ENCODE measurements at regions not wholly inside any gene's neighbourhood (a gene's known extent, or its start where the extent isn't known, plus 50 kb on each side); places are given as distances from the start of the nearest gene placed in this dataset.
A peak's percentile ranks its signal among the peaks of the same experiment; 100 is the strongest.

- WGBS, 2 experiments = 97% methylated on average over 5 of the region's 5 CpGs
- no peaks in the 10 kb centered on the region for H3K36me3 ChIP-seq (ENCODE audit: control insufficient read depth, insufficient read depth, low read length)
- no peaks in the 10 kb centered on the region for H3K27me3 ChIP-seq (ENCODE audit: control insufficient read depth, insufficient read depth, low read length, poor library complexity, severe bottlenecking)
- H3K4me3 ChIP-seq (ENCODE audit: insufficient read depth, low read depth, low read length) = no peak overlapping the region
- H3K9me3 ChIP-seq (ENCODE audit: control insufficient read depth, low read length) = no peaks in the 10 kb centered on the region
- H3K4me1 ChIP-seq (ENCODE audit: control insufficient read depth, insufficient read depth, low read length) = no peaks in the 10 kb centered on the region
- no peak overlapping the region for H3K27ac ChIP-seq (ENCODE audit: insufficient read depth, low read depth, low read length, poor library complexity, severe bottlenecking)
Observed at GRCh38 chr9:105089874-105090273, 154.6 kb upstream of the SLC44A1 start.

GRCh38 chr9:105091004-105091640 lies 153.3 kb upstream of the SLC44A1 start:
- Histone ChIP-seq H3K4me1 (ENCODE audit: control insufficient read depth, insufficient read depth, low read length) (no peaks in the 10 kb centered on the region), H3K36me3 (ENCODE audit: control insufficient read depth, insufficient read depth, low read length) (no peaks in the 10 kb centered on the region), H3K4me3 (ENCODE audit: insufficient read depth, low read depth, low read length) (no peak overlapping the region), H3K27me3 (ENCODE audit: control insufficient read depth, insufficient read depth, low read length, poor library complexity, severe bottlenecking) (no peaks in the 10 kb centered on the region), H3K27ac (ENCODE audit: insufficient read depth, low read depth, low read length, poor library complexity, severe bottlenecking) (no peak overlapping the region), H3K9me3 (ENCODE audit: control insufficient read depth, low read length) (no peaks in the 10 kb centered on the region)
- WGBS, 2 experiments = 72 to 80% methylated on average over 3 of the region's 4 CpGs

- no peak overlapping the region for H3K4me3 ChIP-seq (ENCODE audit: insufficient read depth, low read depth, low read length)
- H3K27ac ChIP-seq (ENCODE audit: insufficient read depth, low read depth, low read length, poor library complexity, severe bottlenecking) = no peak overlapping the region
- WGBS, 2 experiments = 88 to 95% methylated on average over 1 of the region's 1 CpG
- no peaks in the 10 kb centered on the region for H3K4me1 ChIP-seq (ENCODE audit: control insufficient read depth, insufficient read depth, low read length)
- no peaks in the 10 kb centered on the region for H3K9me3 ChIP-seq (ENCODE audit: control insufficient read depth, low read length)
- no peaks in the 10 kb centered on the region for H3K27me3 ChIP-seq (ENCODE audit: control insufficient read depth, insufficient read depth, low read length, poor library complexity, severe bottlenecking)
- H3K36me3 ChIP-seq (ENCODE audit: control insufficient read depth, insufficient read depth, low read length) = no peaks in the 10 kb centered on the region
Observed at GRCh38 chr9:105093685-105094084, 150.8 kb upstream of the SLC44A1 start.

- 88 to 95% methylated on average over 2 of the region's 2 CpGs for WGBS, 2 experiments
- H3K9me3 ChIP-seq (ENCODE audit: control insufficient read depth, low read length) = no peaks in the 10 kb centered on the region
Observed at GRCh38 chr9:105098370-105098769, 146.1 kb upstream of the SLC44A1 start.

GRCh38 chr9:105103776-105104175 lies 140.7 kb upstream of the SLC44A1 start:
- Histone ChIP-seq H3K9me3 (ENCODE audit: control insufficient read depth, low read length) (no peaks in the 10 kb centered on the region), H3K4me1 (ENCODE audit: control insufficient read depth, insufficient read depth, low read length) (no peaks in the 10 kb centered on the region), H3K36me3 (ENCODE audit: control insufficient read depth, insufficient read depth, low read length) (no peaks in the 10 kb centered on the region), H3K27ac (ENCODE audit: insufficient read depth, low read depth, low read length, poor library complexity, severe bottlenecking) (no peak overlapping the region), H3K27me3 (ENCODE audit: control insufficient read depth, insufficient read depth, low read length, poor library complexity, severe bottlenecking) (no peaks in the 10 kb centered on the region), H3K4me3 (ENCODE audit: insufficient read depth, low read depth, low read length) (no peak overlapping the region)
- 73 to 81% methylated on average over 1 to 2 of the region's 3 CpGs for WGBS, 2 experiments

More at GRCh38 chr9:105098370-105098769, 146.1 kb upstream of the SLC44A1 start:
- Histone ChIP-seq H3K4me3 (ENCODE audit: insufficient read depth, low read depth, low read length) (no peak overlapping the region), H3K27ac (ENCODE audit: insufficient read depth, low read depth, low read length, poor library complexity, severe bottlenecking) (no peak overlapping the region), H3K4me1 (ENCODE audit: control insufficient read depth, insufficient read depth, low read length) (no peaks in the 10 kb centered on the region), H3K36me3 (ENCODE audit: control insufficient read depth, insufficient read depth, low read length) (no peaks in the 10 kb centered on the region), H3K27me3 (ENCODE audit: control insufficient read depth, insufficient read depth, low read length, poor library complexity, severe bottlenecking) (no peaks in the 10 kb centered on the region)

GRCh38 chr9:105114318-105114717 lies 130.1 kb upstream of the SLC44A1 start:
- no peaks in the 10 kb centered on the region for H3K36me3 ChIP-seq (ENCODE audit: control insufficient read depth, insufficient read depth, low read length)
- H3K9me3 ChIP-seq (ENCODE audit: control insufficient read depth, low read length) = no peaks in the 10 kb centered on the region
- 96 to 97% methylated on average over 5 of the region's 5 CpGs for WGBS, 2 experiments
- H3K4me3 ChIP-seq (ENCODE audit: insufficient read depth, low read depth, low read length) = no peak overlapping the region
- H3K27ac ChIP-seq (ENCODE audit: insufficient read depth, low read depth, low read length, poor library complexity, severe bottlenecking) = no peak overlapping the region
- peaks cover 13% of the 10 kb centered on the region for H3K4me1 ChIP-seq (ENCODE audit: control insufficient read depth, insufficient read depth, low read length)
- H3K27me3 ChIP-seq (ENCODE audit: control insufficient read depth, insufficient read depth, low read length, poor library complexity, severe bottlenecking) = no peaks in the 10 kb centered on the region

- peaks cover 13% of the 10 kb centered on the region for H3K4me1 ChIP-seq (ENCODE audit: control insufficient read depth, insufficient read depth, low read length)
- no peak overlapping the region for H3K27ac ChIP-seq (ENCODE audit: insufficient read depth, low read depth, low read length, poor library complexity, severe bottlenecking)
- no peaks in the 10 kb centered on the region for H3K27me3 ChIP-seq (ENCODE audit: control insufficient read depth, insufficient read depth, low read length, poor library complexity, severe bottlenecking)
- no peaks in the 10 kb centered on the region for H3K36me3 ChIP-seq (ENCODE audit: control insufficient read depth, insufficient read depth, low read length)
- no peak overlapping the region for H3K4me3 ChIP-seq (ENCODE audit: insufficient read depth, low read depth, low read length)
- 87 to 93% methylated on average over 10 to 11 of the region's 11 CpGs for WGBS, 2 experiments
- H3K9me3 ChIP-seq (ENCODE audit: control insufficient read depth, low read length) = no peaks in the 10 kb centered on the region
Observed at GRCh38 chr9:105114964-105115728, 129.3 kb upstream of the SLC44A1 start.

- H3K27ac ChIP-seq (ENCODE audit: insufficient read depth, low read depth, low read length, poor library complexity, severe bottlenecking) = no peak overlapping the region
- no peaks in the 10 kb centered on the region for H3K36me3 ChIP-seq (ENCODE audit: control insufficient read depth, insufficient read depth, low read length)
- H3K4me1 ChIP-seq (ENCODE audit: control insufficient read depth, insufficient read depth, low read length) = peaks cover 13% of the 10 kb centered on the region
- 82 to 83% methylated on average over 9 of the region's 9 CpGs for WGBS, 2 experiments
- H3K4me3 ChIP-seq (ENCODE audit: insufficient read depth, low read depth, low read length) = no peak overlapping the region
- H3K9me3 ChIP-seq (ENCODE audit: control insufficient read depth, low read length) = no peaks in the 10 kb centered on the region
- H3K27me3 ChIP-seq (ENCODE audit: control insufficient read depth, insufficient read depth, low read length, poor library complexity, severe bottlenecking) = no peaks in the 10 kb centered on the region
Observed at GRCh38 chr9:105116052-105116868, 128.2 kb upstream of the SLC44A1 start.

GRCh38 chr9:105117234-105117633 lies 127.2 kb upstream of the SLC44A1 start:
- Histone ChIP-seq H3K36me3 (ENCODE audit: control insufficient read depth, insufficient read depth, low read length) (no peaks in the 10 kb centered on the region), H3K4me3 (ENCODE audit: insufficient read depth, low read depth, low read length) (no peak overlapping the region), H3K4me1 (ENCODE audit: control insufficient read depth, insufficient read depth, low read length) (peaks cover 13% of the 10 kb centered on the region), H3K9me3 (ENCODE audit: control insufficient read depth, low read length) (no peaks in the 10 kb centered on the region), H3K27me3 (ENCODE audit: control insufficient read depth, insufficient read depth, low read length, poor library complexity, severe bottlenecking) (no peaks in the 10 kb centered on the region), H3K27ac (ENCODE audit: insufficient read depth, low read depth, low read length, poor library complexity, severe bottlenecking) (no peak overlapping the region)
- WGBS, 2 experiments = 77 to 88% methylated on average over 2 of the region's 2 CpGs

- Histone ChIP-seq H3K27ac (ENCODE audit: insufficient read depth, low read depth, low read length, poor library complexity, severe bottlenecking) (peak overlapping the region; percentile 55), H3K4me1 (ENCODE audit: control insufficient read depth, insufficient read depth, low read length) (peaks cover 13% of the 10 kb centered on the region), H3K4me3 (ENCODE audit: insufficient read depth, low read depth, low read length) (no peak overlapping the region), H3K9me3 (ENCODE audit: control insufficient read depth, low read length) (no peaks in the 10 kb centered on the region), H3K27me3 (ENCODE audit: control insufficient read depth, insufficient read depth, low read length, poor library complexity, severe bottlenecking) (no peaks in the 10 kb centered on the region), H3K36me3 (ENCODE audit: control insufficient read depth, insufficient read depth, low read length) (no peaks in the 10 kb centered on the region)
- 82 to 88% methylated on average over 5 of the region's 5 CpGs for WGBS, 2 experiments
Observed at GRCh38 chr9:105118636-105119035, 125.8 kb upstream of the SLC44A1 start.
